Loucy (cell line): ENCODE measurements at regions not wholly inside any gene's neighbourhood (a gene's known extent, or its start where the extent isn't known, plus 50 kb on each side); places are given as distances from the start of the nearest gene placed in this dataset.

Experiments
- H2AFZ ChIP-seq: fragments of 200-600 bp; sonication (generic); 2 replicates; pipeline ENCODE4 v1.6.0; 2016; ENCODE audit warnings: antibody characterized with exemption, mild to moderate bottlenecking, low read length, moderate library complexity
- H3F3A ChIP-seq: fragments of 200-600 bp; 2 replicates; pipeline ENCODE4 v1.6.0; 2016; ENCODE audit warnings: antibody characterized with exemption, low read depth, mild to moderate bottlenecking
- H3K27me3 ChIP-seq: fragments of 200-600 bp; sonication (generic); 2 replicates; pipeline ENCODE4 v1.6.1; 2014; ENCODE audit warnings: low read length, mild to moderate bottlenecking; ENCODE audit not compliant: insufficient read depth, poor library complexity, severe bottlenecking
- H3K36me3 ChIP-seq: fragments of 200-600 bp; sonication (generic); 2 replicates; pipeline ENCODE4 v1.6.1; 2016; ENCODE audit warnings: low read length; ENCODE audit not compliant: insufficient read depth
- H3K4me1 ChIP-seq: fragments of 200-600 bp; sonication (generic); 2 replicates; pipeline ENCODE4 v1.5.1; 2014; ENCODE audit warnings: low read length, mild to moderate bottlenecking; ENCODE audit not compliant: insufficient read depth, poor library complexity, severe bottlenecking
- H3K4me2 ChIP-seq: fragments of 200-600 bp; sonication (generic); 2 replicates; pipeline ENCODE4 v1.6.0; 2014; ENCODE audit warnings: antibody characterized with exemption, low read length, low read depth, mild to moderate bottlenecking; ENCODE audit not compliant: poor library complexity, severe bottlenecking
- H3K4me3 ChIP-seq: fragments of 200-600 bp; sonication (generic); 2 replicates; pipeline ENCODE4 v1.5.1; 2014; ENCODE audit warnings: low read length, mild to moderate bottlenecking, mixed read lengths; ENCODE audit not compliant: poor library complexity, severe bottlenecking
- H3K79me2 ChIP-seq: fragments of 200-600 bp; sonication (generic); 2 replicates; pipeline ENCODE4 v1.6.1; 2014; ENCODE audit warnings: low read length; ENCODE audit not compliant: insufficient read depth
- H3K9ac ChIP-seq: fragments of 200-600 bp; sonication (generic); 2 replicates; pipeline ENCODE4 v1.6.0; 2014; ENCODE audit warnings: mild to moderate bottlenecking, low read depth, low read length, moderate library complexity; ENCODE audit not compliant: poor library complexity, severe bottlenecking
- H3K9me2 ChIP-seq: fragments of 200-600 bp; sonication (generic); replicated peaks from 2 replicates; pipeline ENCODE4 v1.6.1; 2016; ENCODE audit warnings: low read depth, low read length, mixed read lengths
- H3K9me3 ChIP-seq: fragments of 200-600 bp; sonication (generic); 2 replicates; pipeline ENCODE4 v1.6.1; 2014; ENCODE audit warnings: mild to moderate bottlenecking, antibody characterized with exemption, low read length, low read depth; ENCODE audit not compliant: insufficient read depth
- H4K20me1 ChIP-seq: fragments of 200-600 bp; sonication (generic); 2 replicates; pipeline ENCODE4 v1.6.0; 2014; ENCODE audit warnings: antibody characterized with exemption, low read length, mild to moderate bottlenecking; ENCODE audit not compliant: insufficient read depth, poor library complexity, severe bottlenecking
- EZH2phosphoT487 ChIP-seq: fragments of 200-600 bp; IDR thresholded peaks from 2 replicates; pipeline ENCODE4 v1.6.1; 2018; ENCODE audit warnings: antibody characterized with exemption, mild to moderate bottlenecking, moderate library complexity, borderline replicate concordance
- TF ChIP-seq, protein P1 (sequence below): fragments of 200-600 bp; sonication (generic); conservative IDR thresholded peaks from 2 replicates; pipeline ENCODE4 v1.5.1; 2014; ENCODE audit warnings: mild to moderate bottlenecking, antibody characterized with exemption, low read length

DNA sequence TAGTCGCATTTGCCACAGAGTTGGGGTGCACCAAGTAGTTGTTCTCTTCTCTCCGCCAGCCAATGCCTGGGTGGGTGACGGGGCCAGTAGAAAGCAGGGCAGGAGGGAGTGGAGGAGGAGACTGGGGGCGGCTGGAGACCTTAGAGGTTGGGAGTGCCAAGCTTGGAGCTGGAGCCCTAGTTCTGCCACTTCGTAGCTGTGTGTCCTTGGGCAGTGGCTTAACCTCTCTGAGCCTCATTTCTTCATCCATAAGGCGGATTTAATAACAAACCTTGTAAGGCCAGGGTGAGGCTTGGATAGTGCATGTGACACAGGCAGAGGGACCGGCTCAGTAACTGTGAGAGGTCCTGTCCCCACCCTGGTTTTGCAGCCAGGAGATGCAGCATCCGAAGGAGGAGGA lies 81.1 kb upstream of the LHX5 start:
- Histone ChIP-seq H3K9me2 (no peaks in the 10 kb centered on the region), H3F3A (no peaks in the 10 kb centered on the region)

DNA sequence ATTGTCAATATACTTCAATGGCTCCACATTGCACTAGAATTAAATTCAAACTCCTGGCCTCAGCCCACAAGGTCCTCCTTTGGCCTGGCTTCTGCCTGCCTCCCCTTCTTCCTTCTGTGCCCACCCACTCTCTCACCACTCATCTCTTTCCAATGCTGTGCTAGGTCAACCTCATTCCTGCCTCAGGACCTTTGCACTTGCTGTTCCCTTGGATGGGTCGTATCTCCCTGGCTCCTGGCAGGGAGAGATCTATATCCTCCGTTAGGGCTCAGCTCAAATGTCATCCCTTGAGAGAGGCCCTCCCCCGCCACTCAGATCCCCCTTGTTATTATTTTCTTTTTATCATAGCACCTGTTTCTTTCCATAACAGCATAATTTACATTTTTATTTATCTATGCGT lies 79.9 kb upstream of the LHX5 start:
- Histone ChIP-seq H3K4me2 (no peak overlapping the region), H3K9me3 (no peaks in the 10 kb centered on the region), H3K27me3 (no peaks in the 10 kb centered on the region), H3F3A (no peaks in the 10 kb centered on the region), H3K4me3 (no peak overlapping the region), H3K9ac (no peak overlapping the region), H4K20me1 (no peaks in the 10 kb centered on the region), H3K36me3 (no peaks in the 10 kb centered on the region), H3K79me2 (no peaks in the 10 kb centered on the region), H2AFZ (no peak overlapping the region), H3K9me2 (no peaks in the 10 kb centered on the region), H3K4me1 (no peaks in the 10 kb centered on the region)
- TF ChIP-seq, protein P1, sequence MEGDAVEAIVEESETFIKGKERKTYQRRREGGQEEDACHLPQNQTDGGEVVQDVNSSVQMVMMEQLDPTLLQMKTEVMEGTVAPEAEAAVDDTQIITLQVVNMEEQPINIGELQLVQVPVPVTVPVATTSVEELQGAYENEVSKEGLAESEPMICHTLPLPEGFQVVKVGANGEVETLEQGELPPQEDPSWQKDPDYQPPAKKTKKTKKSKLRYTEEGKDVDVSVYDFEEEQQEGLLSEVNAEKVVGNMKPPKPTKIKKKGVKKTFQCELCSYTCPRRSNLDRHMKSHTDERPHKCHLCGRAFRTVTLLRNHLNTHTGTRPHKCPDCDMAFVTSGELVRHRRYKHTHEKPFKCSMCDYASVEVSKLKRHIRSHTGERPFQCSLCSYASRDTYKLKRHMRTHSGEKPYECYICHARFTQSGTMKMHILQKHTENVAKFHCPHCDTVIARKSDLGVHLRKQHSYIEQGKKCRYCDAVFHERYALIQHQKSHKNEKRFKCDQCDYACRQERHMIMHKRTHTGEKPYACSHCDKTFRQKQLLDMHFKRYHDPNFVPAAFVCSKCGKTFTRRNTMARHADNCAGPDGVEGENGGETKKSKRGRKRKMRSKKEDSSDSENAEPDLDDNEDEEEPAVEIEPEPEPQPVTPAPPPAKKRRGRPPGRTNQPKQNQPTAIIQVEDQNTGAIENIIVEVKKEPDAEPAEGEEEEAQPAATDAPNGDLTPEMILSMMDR: no peak
- no peak for TF ChIP-seq EZH2phosphoT487

More for the DNA sequence above, 81.1 kb upstream of the LHX5 start:
- H4K20me1 ChIP-seq: no peaks in the 10 kb centered on the region
- H3K27me3 ChIP-seq: no peaks in the 10 kb centered on the region
- H3K4me3 ChIP-seq: no peak overlapping the region
- H3K9ac ChIP-seq: no peak overlapping the region
- H3K36me3 ChIP-seq: no peaks in the 10 kb centered on the region
- no peak overlapping the region for H3K4me2 ChIP-seq
- H3K9me3 ChIP-seq: no peaks in the 10 kb centered on the region
- no peak overlapping the region for H2AFZ ChIP-seq
- no peak for TF ChIP-seq EZH2phosphoT487
- TF ChIP-seq, protein P1: no peak
- no peaks in the 10 kb centered on the region for H3K79me2 ChIP-seq
- no peaks in the 10 kb centered on the region for H3K4me1 ChIP-seq

DNA sequence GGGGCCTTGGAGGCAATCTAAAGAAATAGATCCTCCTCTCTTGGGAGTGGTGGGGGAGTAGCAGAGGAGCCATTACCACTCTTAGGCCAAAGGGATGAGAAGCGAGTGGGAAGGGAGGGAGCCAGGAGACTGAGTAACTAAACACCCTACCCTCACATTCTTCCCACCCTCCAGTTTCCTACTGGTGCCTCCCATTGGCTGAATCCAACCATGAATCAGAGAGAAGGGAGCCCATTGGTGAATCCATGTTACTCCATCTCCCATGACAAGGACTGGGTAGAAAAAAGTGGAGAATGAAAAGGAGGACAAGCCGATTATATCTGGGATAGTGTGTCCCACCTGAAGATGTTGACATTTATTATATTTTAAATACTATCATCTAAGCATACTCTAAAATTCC lies 76.8 kb upstream of the LHX5 start:
- Histone ChIP-seq H3F3A (no peaks in the 10 kb centered on the region), H3K4me2 (no peak overlapping the region), H3K27me3 (no peaks in the 10 kb centered on the region), H3K9ac (no peak overlapping the region), H2AFZ (no peak overlapping the region), H3K36me3 (no peaks in the 10 kb centered on the region), H4K20me1 (no peaks in the 10 kb centered on the region), H3K79me2 (no peaks in the 10 kb centered on the region), H3K4me1 (no peaks in the 10 kb centered on the region), H3K9me3 (no peaks in the 10 kb centered on the region), H3K9me2 (no peaks in the 10 kb centered on the region), H3K4me3 (no peak overlapping the region)
- no peak for TF ChIP-seq EZH2phosphoT487
- TF ChIP-seq, protein P1: no peak
